HepG2 (cell line): ENCODE measurements at regions not wholly inside any gene's neighbourhood (a gene's known extent, or its start where the extent isn't known, plus 50 kb on each side); places are given as distances from the start of the nearest gene placed in this dataset.
A peak's percentile ranks its signal among the peaks of the same experiment; 100 is the strongest.

Source experiments
- EZH2 ChIP-seq: conservative IDR thresholded peaks from 2 replicates; pipeline ENCODE4 v1.6.1; 2012; ENCODE audit warnings: mild to moderate bottlenecking, low read depth, low read length, moderate library complexity
- FOXA3 ChIP-seq: IDR thresholded peaks from 2 replicates; pipeline ENCODE4 v1.6.1; 2016; ENCODE audit warnings: missing genetic modification reagents, missing compliant biosample characterization
- KDM3A ChIP-seq: IDR thresholded peaks from 2 replicates; pipeline ENCODE4 v1.6.1; 2018; ENCODE audit warnings: low read depth, missing compliant biosample characterization
- MBNL3 ChIP-seq: fragments of 250-450 bp; sonication (Bioruptor Pico); conservative IDR thresholded peaks from 2 replicates; pipeline ENCODE4 v1.8.0; 2022; ENCODE audit warnings: mild to moderate bottlenecking, inconsistent platforms
- NCOA2 ChIP-seq: sonication (generic); formaldehyde crosslinking; IDR thresholded peaks from 2 replicates; pipeline ENCODE4 v1.8.0; 2022; ENCODE audit warnings: inconsistent platforms
- RARG ChIP-seq: sonication (generic); formaldehyde crosslinking; IDR thresholded peaks from 2 replicates; pipeline ENCODE4 v1.4.0; 2020; ENCODE audit warnings: low read depth, mild to moderate bottlenecking, missing genetic modification reagents
- TBX2 ChIP-seq: sonication (generic); formaldehyde crosslinking; IDR thresholded peaks from 2 replicates; pipeline ENCODE4 v1.5.0; 2020; ENCODE audit warnings: missing genetic modification reagents, mild to moderate bottlenecking, borderline replicate concordance
- ZC3H13 ChIP-seq: sonication (generic); formaldehyde crosslinking; IDR thresholded peaks from 2 replicates; pipeline ENCODE4 v1.8.1; 2023; ENCODE audit warnings: mild to moderate bottlenecking, missing genetic modification reagents, moderate library complexity
- ZNF138 ChIP-seq: sonication (generic); formaldehyde crosslinking; IDR thresholded peaks from 2 replicates; pipeline ENCODE4 v1.5.0; 2020; ENCODE audit warnings: mild to moderate bottlenecking, low read depth, missing genetic modification reagents
- ZNF263 ChIP-seq: sonication (generic); formaldehyde crosslinking; IDR thresholded peaks from 2 replicates; pipeline ENCODE4 v1.4.0; 2020; ENCODE audit warnings: missing genetic modification reagents
- ZNF296 ChIP-seq: sonication (generic); formaldehyde crosslinking; conservative IDR thresholded peaks from 2 replicates; pipeline ENCODE4 v1.5.0; 2020; ENCODE audit warnings: mild to moderate bottlenecking, missing genetic modification reagents
- ZNF329 ChIP-seq: sonication (generic); formaldehyde crosslinking; IDR thresholded peaks from 2 replicates; pipeline ENCODE4 v1.9.0; 2021; ENCODE audit warnings: low read depth, mild to moderate bottlenecking, missing genetic modification reagents
- ZNF33B ChIP-seq: sonication (generic); formaldehyde crosslinking; IDR thresholded peaks from 2 replicates; pipeline ENCODE4 v1.5.1; 2020; ENCODE audit warnings: mild to moderate bottlenecking, missing genetic modification reagents
- ZNF589 ChIP-seq: sonication (generic); formaldehyde crosslinking; conservative IDR thresholded peaks from 2 replicates; pipeline ENCODE4 v1.8.0; 2022; ENCODE audit warnings: mild to moderate bottlenecking, moderate library complexity, missing genetic modification reagents
- ZNF749 ChIP-seq: sonication (generic); formaldehyde crosslinking; IDR thresholded peaks from 2 replicates; pipeline ENCODE4 v1.8.0; 2022; ENCODE audit warnings: mild to moderate bottlenecking, missing genetic modification reagents, moderate library complexity, borderline replicate concordance
- ZNF780A ChIP-seq: sonication (generic); formaldehyde crosslinking; IDR thresholded peaks from 2 replicates; pipeline ENCODE4 v1.8.0; 2022; ENCODE audit warnings: mild to moderate bottlenecking, missing genetic modification reagents, moderate library complexity
- TF ChIP-seq, protein P1 (sequence below): sonication (generic); formaldehyde crosslinking; IDR thresholded peaks from 2 replicates; pipeline ENCODE4 v1.4.0; 2020; ENCODE audit warnings: low read depth, mild to moderate bottlenecking, missing genetic modification reagents
- TF ChIP-seq, protein P2 (sequence below): IDR thresholded peaks from 2 replicates; pipeline ENCODE4 v1.6.1; 2018; ENCODE audit warnings: missing genetic modification reagents
- TF ChIP-seq, protein P3 (sequence below): sonication (generic); formaldehyde crosslinking; IDR thresholded peaks from 2 replicates; pipeline ENCODE4 v1.9.0; 2021; ENCODE audit warnings: missing genetic modification reagents, mild to moderate bottlenecking, borderline replicate concordance
- TF ChIP-seq, protein P4 (sequence below): sonication (generic); IDR thresholded peaks from 2 replicates; pipeline ENCODE4 v1.6.1; 2016; ENCODE audit warnings: low read depth, borderline replicate concordance
- TF ChIP-seq, protein P5 (sequence below): sonication (generic); formaldehyde crosslinking; conservative IDR thresholded peaks from 2 replicates; pipeline ENCODE4 v1.4.0; 2020; ENCODE audit warnings: missing genetic modification reagents

DNA sequence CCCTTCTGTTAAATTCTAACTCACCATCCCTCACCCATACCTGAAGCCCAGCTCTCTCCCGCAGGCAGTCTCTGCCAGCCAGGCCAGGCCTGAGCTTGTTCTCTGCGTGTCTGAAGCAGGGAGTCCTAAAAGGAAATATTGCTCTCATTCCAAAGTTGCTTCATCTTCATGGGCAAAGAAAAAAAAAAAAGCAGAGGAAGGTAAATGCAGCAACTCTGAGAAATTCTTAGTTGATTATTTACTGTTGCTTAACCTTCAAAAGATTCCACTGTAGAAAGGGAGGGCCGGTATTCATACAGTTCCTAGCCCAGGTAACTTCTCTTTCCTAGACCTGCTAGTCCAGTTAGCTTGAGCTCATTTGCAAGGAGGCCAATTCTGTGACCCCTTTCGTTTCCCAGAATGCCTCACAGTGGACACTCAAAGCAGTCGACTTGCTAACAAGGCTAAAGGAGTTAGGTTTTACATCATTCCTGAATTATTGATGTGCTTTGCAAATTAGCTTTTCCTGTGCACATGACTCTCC is 193.5 kb upstream of the EEA1 start (continued):
- TF ChIP-seq ZNF329 (CRISPR knock-in tag) (no peak), ZNF749 (CRISPR knock-in tag) (no peak), EZH2 (no peak), FOXA3 (CRISPR knock-in tag) (peak; percentile 57), ZNF780A (CRISPR knock-in tag) (no peak), RARG (no peak), ZC3H13 (no peak), ZNF138 (CRISPR knock-in tag) (no peak), ZNF589 (CRISPR knock-in tag) (no peak), MBNL3 (CRISPR knock-in tag) (no peak), ZNF263 (CRISPR knock-in tag) (no peak), ZNF33B (no peak), KDM3A (CRISPR knock-in tag) (no peak), ZNF296 (no peak), TBX2 (CRISPR knock-in tag) (peak; percentile 62), NCOA2 (peak; percentile 77)
- TF ChIP-seq, protein P1, sequence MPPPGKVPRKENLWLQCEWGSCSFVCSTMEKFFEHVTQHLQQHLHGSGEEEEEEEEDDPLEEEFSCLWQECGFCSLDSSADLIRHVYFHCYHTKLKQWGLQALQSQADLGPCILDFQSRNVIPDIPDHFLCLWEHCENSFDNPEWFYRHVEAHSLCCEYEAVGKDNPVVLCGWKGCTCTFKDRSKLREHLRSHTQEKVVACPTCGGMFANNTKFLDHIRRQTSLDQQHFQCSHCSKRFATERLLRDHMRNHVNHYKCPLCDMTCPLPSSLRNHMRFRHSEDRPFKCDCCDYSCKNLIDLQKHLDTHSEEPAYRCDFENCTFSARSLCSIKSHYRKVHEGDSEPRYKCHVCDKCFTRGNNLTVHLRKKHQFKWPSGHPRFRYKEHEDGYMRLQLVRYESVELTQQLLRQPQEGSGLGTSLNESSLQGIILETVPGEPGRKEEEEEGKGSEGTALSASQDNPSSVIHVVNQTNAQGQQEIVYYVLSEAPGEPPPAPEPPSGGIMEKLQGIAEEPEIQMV (CRISPR knock-in tag), result no peak
- TF ChIP-seq, protein P2, sequence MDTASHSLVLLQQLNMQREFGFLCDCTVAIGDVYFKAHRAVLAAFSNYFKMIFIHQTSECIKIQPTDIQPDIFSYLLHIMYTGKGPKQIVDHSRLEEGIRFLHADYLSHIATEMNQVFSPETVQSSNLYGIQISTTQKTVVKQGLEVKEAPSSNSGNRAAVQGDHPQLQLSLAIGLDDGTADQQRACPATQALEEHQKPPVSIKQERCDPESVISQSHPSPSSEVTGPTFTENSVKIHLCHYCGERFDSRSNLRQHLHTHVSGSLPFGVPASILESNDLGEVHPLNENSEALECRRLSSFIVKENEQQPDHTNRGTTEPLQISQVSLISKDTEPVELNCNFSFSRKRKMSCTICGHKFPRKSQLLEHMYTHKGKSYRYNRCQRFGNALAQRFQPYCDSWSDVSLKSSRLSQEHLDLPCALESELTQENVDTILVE (CRISPR knock-in tag), result 0 out of 2 replicates have a peak, but pooled peaks have one; percentile 27
- TF ChIP-seq, protein P3, sequence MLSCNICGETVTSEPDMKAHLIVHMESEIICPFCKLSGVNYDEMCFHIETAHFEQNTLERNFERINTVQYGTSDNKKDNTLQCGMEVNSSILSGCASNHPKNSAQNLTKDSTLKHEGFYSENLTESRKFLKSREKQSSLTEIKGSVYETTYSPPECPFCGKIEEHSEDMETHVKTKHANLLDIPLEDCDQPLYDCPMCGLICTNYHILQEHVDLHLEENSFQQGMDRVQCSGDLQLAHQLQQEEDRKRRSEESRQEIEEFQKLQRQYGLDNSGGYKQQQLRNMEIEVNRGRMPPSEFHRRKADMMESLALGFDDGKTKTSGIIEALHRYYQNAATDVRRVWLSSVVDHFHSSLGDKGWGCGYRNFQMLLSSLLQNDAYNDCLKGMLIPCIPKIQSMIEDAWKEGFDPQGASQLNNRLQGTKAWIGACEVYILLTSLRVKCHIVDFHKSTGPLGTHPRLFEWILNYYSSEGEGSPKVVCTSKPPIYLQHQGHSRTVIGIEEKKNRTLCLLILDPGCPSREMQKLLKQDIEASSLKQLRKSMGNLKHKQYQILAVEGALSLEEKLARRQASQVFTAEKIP (CRISPR knock-in tag), result no peak
- TF ChIP-seq, protein P4, sequence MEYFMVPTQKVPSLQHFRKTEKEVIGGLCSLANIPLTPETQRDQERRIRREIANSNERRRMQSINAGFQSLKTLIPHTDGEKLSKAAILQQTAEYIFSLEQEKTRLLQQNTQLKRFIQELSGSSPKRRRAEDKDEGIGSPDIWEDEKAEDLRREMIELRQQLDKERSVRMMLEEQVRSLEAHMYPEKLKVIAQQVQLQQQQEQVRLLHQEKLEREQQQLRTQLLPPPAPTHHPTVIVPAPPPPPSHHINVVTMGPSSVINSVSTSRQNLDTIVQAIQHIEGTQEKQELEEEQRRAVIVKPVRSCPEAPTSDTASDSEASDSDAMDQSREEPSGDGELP, result no peak
- TF ChIP-seq, protein P5, sequence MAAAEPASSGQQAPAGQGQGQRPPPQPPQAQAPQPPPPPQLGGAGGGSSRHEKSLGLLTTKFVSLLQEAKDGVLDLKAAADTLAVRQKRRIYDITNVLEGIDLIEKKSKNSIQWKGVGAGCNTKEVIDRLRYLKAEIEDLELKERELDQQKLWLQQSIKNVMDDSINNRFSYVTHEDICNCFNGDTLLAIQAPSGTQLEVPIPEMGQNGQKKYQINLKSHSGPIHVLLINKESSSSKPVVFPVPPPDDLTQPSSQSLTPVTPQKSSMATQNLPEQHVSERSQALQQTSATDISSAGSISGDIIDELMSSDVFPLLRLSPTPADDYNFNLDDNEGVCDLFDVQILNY, result no peak
